ENCODE measurements at regions not wholly inside any gene's neighbourhood (a gene's known extent, or its start where the extent isn't known, plus 50 kb on each side); places are given as distances from the start of the nearest gene placed in this dataset.
A peak's percentile ranks its signal among the peaks of the same experiment; 100 is the strongest.

DNA sequence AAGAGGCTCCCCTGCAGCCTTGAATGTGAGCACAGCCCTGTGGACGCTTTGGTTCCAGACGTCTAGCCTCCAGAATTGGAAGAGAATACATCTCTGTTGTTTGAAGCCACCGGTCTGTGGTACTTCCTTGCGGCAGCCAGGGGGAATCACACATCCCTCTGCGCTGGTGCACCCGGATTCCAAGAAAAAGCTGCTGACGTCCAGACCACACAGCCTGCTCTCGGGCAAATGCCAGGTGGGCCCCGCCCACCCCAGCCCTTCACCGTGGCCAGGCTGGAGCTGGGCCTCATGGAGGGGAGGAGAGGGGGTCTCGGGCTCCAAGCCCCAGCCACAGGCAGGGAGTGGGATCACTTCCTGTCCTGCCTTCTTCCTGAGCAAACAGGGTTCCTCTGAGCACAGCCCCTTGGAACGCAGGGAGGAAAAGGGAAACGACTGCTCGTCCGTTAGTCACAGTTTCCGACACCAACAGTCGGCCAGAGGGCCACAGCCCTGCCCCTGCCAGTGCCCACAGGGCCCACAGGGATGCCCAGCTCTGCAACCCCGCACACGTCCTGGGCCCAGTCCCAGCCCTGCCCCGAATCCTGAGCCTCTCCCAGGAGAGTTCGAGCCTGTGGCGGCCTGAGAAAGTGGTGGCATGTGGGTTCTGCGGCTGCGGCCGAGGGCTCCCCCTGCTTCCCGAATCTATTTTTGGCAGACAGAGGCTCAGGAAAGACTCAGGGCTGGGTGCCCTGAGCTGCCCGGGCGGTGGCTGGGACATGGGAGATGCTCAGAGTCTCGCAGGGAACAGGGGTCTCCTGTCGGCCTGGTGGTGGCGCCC is 85.3 kb downstream of the RFLNA start:
- Mint-ChIP-seq H3K4me1 (no peaks in the 10 kb centered on the region), H3K9me3 (no peaks in the 10 kb centered on the region), H3K4me3 (no peak overlapping the region), H3K27ac (no peak overlapping the region), H3K36me3 (ENCODE audit: low read depth) (peaks cover 40% of the 10 kb centered on the region), H3K27me3 (ENCODE audit: insufficient read depth) (no peaks in the 10 kb centered on the region)
- H3K27ac ChIP-seq (ENCODE audit: low read depth, low read length), result peak overlapping the region; percentile 32
- H3K9me3 ChIP-seq (ENCODE audit: control insufficient read depth, low read length), result no peaks in the 10 kb centered on the region
- no peak overlapping the region for H3K9ac ChIP-seq (ENCODE audit: extremely low read depth, low read length, poor library complexity, severe bottlenecking)
- H3K4me3 ChIP-seq (ENCODE audit: low read length), result no peak overlapping the region
- H3K36me3 ChIP-seq (ENCODE audit: control insufficient read depth, insufficient read depth, low read length), result peaks cover 27% of the 10 kb centered on the region
- WGBS, 2 experiments (ENCODE audit: insufficient coverage in 1 of 2, insufficient read length in 1 of 2), result 89 to 90% methylated on average over 28 to 31 of the region's 31 CpGs
- DNase-seq, result no peak
- H3K27me3 ChIP-seq (ENCODE audit: control insufficient read depth, insufficient read depth, low read length, poor library complexity, severe bottlenecking), result no peaks in the 10 kb centered on the region
- TF ChIP-seq, protein P1, sequence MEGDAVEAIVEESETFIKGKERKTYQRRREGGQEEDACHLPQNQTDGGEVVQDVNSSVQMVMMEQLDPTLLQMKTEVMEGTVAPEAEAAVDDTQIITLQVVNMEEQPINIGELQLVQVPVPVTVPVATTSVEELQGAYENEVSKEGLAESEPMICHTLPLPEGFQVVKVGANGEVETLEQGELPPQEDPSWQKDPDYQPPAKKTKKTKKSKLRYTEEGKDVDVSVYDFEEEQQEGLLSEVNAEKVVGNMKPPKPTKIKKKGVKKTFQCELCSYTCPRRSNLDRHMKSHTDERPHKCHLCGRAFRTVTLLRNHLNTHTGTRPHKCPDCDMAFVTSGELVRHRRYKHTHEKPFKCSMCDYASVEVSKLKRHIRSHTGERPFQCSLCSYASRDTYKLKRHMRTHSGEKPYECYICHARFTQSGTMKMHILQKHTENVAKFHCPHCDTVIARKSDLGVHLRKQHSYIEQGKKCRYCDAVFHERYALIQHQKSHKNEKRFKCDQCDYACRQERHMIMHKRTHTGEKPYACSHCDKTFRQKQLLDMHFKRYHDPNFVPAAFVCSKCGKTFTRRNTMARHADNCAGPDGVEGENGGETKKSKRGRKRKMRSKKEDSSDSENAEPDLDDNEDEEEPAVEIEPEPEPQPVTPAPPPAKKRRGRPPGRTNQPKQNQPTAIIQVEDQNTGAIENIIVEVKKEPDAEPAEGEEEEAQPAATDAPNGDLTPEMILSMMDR (conservative IDR thresholded peaks at IDR 0.05), result peak; percentile 18
- no peaks in the 10 kb centered on the region for H3K4me1 ChIP-seq (ENCODE audit: control insufficient read depth, insufficient read depth, low read length)

GRCh38 chr12:124379379-124379937 is 84.6 kb downstream of the RFLNA start:
- peak overlapping the region; percentile 64 for H3K27ac Mint-ChIP-seq
- WGBS, 2 experiments (ENCODE audit: insufficient coverage in 1 of 2, insufficient read length in 1 of 2), result 94% methylated on average over 11 to 17 of the region's 17 CpGs

DNA sequence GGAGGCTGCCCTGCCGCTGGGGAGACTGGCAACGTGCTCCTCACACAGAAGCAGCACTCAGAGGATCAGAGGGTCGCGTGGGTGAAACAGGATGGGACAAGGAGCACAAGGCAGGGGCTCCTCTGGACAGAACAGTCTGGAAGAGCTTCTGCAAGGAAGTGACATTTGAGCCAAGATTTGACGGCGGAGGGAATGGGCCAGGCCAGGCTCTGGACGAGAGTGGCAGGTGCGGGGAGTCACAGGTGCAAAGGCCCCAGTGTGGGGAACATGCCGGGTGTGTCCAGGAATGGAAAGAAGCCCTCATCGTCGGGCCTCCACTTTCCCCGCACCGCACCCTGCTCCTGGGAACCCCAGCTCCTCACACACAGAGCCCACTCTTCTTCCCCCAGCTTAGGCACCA is 84.0 kb downstream of the RFLNA start:
- Histone ChIP-seq H3K27me3 (ENCODE audit: control insufficient read depth, insufficient read depth, low read length, poor library complexity, severe bottlenecking) (no peaks in the 10 kb centered on the region), H3K36me3 (ENCODE audit: control insufficient read depth, insufficient read depth, low read length) (peaks cover 25% of the 10 kb centered on the region), H3K9me3 (ENCODE audit: control insufficient read depth, low read length) (no peaks in the 10 kb centered on the region), H3K4me3 (ENCODE audit: low read length) (no peak overlapping the region), H3K9ac (ENCODE audit: extremely low read depth, low read length, poor library complexity, severe bottlenecking) (no peak overlapping the region), H3K4me1 (ENCODE audit: control insufficient read depth, insufficient read depth, low read length) (no peaks in the 10 kb centered on the region), H3K27ac (ENCODE audit: low read depth, low read length) (no peak overlapping the region)
- H3K36me3 Mint-ChIP-seq (ENCODE audit: low read depth), result peaks cover 39% of the 10 kb centered on the region
- H3K9me3 Mint-ChIP-seq, result no peaks in the 10 kb centered on the region
- no peak overlapping the region for H3K4me3 Mint-ChIP-seq
- DNase-seq, result no peak
- TF ChIP-seq, protein P1 (conservative IDR thresholded peaks at IDR 0.05), result no peak
- no peaks in the 10 kb centered on the region for H3K27me3 Mint-ChIP-seq (ENCODE audit: insufficient read depth)
- H3K27ac Mint-ChIP-seq, result peak overlapping the region; percentile 85
- H3K4me1 Mint-ChIP-seq, result no peaks in the 10 kb centered on the region
- 93 to 99% methylated on average over 7 to 13 of the region's 13 CpGs for WGBS, 2 experiments (ENCODE audit: insufficient coverage in 1 of 2, insufficient read length in 1 of 2)

More at GRCh38 chr12:124379379-124379937, 84.6 kb downstream of the RFLNA start:
- no peak overlapping the region for H3K9ac ChIP-seq (ENCODE audit: extremely low read depth, low read length, poor library complexity, severe bottlenecking)
- H3K36me3 Mint-ChIP-seq (ENCODE audit: low read depth), result peaks cover 40% of the 10 kb centered on the region
- no peak overlapping the region for H3K4me3 Mint-ChIP-seq
- no peaks in the 10 kb centered on the region for H3K4me1 Mint-ChIP-seq
- TF ChIP-seq, protein P1 (conservative IDR thresholded peaks at IDR 0.05), result no peak
- no peak for DNase-seq
- H3K4me3 ChIP-seq (ENCODE audit: low read length), result no peak overlapping the region
- peak overlapping the region; percentile 6 for H3K27ac ChIP-seq (ENCODE audit: low read depth, low read length)
- no peaks in the 10 kb centered on the region for H3K27me3 Mint-ChIP-seq (ENCODE audit: insufficient read depth)
- H3K4me1 ChIP-seq (ENCODE audit: control insufficient read depth, insufficient read depth, low read length), result no peaks in the 10 kb centered on the region
- no peaks in the 10 kb centered on the region for H3K9me3 Mint-ChIP-seq
- H3K36me3 ChIP-seq (ENCODE audit: control insufficient read depth, insufficient read depth, low read length), result peaks cover 27% of the 10 kb centered on the region
- H3K27me3 ChIP-seq (ENCODE audit: control insufficient read depth, insufficient read depth, low read length, poor library complexity, severe bottlenecking), result no peaks in the 10 kb centered on the region
- H3K9me3 ChIP-seq (ENCODE audit: control insufficient read depth, low read length), result no peaks in the 10 kb centered on the region

Data from endodermal cell (in vitro differentiated cells).